ENCODE measurements at regions not wholly inside any gene's neighbourhood (a gene's known extent, or its start where the extent isn't known, plus 50 kb on each side); places are given as distances from the start of the nearest gene placed in this dataset.

DNA sequence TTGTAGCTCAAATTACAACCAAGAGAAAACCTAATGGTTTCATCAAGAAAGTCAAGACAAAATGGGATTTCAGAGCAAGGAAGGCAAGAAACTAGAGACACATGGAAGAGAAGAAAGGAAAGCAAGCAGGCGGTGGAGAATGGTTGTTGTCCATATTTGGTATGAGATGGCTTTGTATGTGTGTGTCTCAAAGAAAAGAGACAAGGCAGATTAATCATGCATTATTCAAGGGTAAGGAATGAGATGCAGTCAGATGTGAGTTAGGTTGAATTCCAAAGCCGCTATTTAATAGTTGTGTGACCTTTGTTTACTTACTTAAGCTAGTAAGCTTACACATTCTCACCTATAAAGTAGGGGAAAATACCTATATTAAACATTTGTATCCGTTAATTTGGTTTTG, 1029.6 kb downstream of the CDH11 start:
- no peak overlapping the region for H3K4me2 ChIP-seq (ENCODE audit: insufficient read depth, insufficient read length, low read length)

More for the DNA sequence above, 1029.6 kb downstream of the CDH11 start:
- Mint-ChIP-seq H3K4me3 (no peak overlapping the region), H3K36me3 (ENCODE audit: insufficient read depth in 1 of 3, low read depth in 3 of 3) (no peaks in the 10 kb centered on the region), H3K27me3 (ENCODE audit: low read depth) (no peaks in the 10 kb centered on the region), H3K9me3 (no peaks in the 10 kb centered on the region), H3K4me1 (peaks cover 4% of the 10 kb centered on the region in 2 experiments), H3K27ac (peak overlapping the region in 1 of 3 experiments; percentile 1; a peak in 2 of 7 replicates)
- Histone ChIP-seq H3K23ac (ENCODE audit: insufficient read length, low read depth, low read length) (no peak overlapping the region), H2BK15ac (ENCODE audit: low read depth, low read length) (no peak overlapping the region), H3K23me2 (ENCODE audit: insufficient read length, low read depth, low read length, poor library complexity, severe bottlenecking) (no peaks in the 10 kb centered on the region), H2BK20ac (ENCODE audit: low read depth, low read length, poor library complexity, severe bottlenecking) (no peak overlapping the region), H4K5ac (ENCODE audit: insufficient read length, low read depth, low read length) (no peak overlapping the region), H2AFZ (ENCODE audit: low read length) (peak overlapping the region; percentile 8), H3T11ph (ENCODE audit: low read length) (no peak overlapping the region), H3K4ac (ENCODE audit: low read depth, low read length) (no peak overlapping the region), H3K9me3 (ENCODE audit: control insufficient read depth, low read depth, low read length) (no peaks in the 10 kb centered on the region), H3K79me1 (ENCODE audit: insufficient read depth, low read depth, low read length, poor library complexity, severe bottlenecking) (no peaks in the 10 kb centered on the region), H2BK5ac (ENCODE audit: insufficient read length, low read length) (no peak overlapping the region), H3K4me1 (ENCODE audit: insufficient read depth, low read length) (no peaks in the 10 kb centered on the region; the same call in 1 of the 2 replicates), H4K91ac (ENCODE audit: insufficient read length, low read depth, low read length) (no peak overlapping the region), H3K27me3 (ENCODE audit: insufficient read depth, low read length) (no peaks in the 10 kb centered on the region), H3K27ac (ENCODE audit: insufficient read length, low read depth, low read length) (no peak overlapping the region), H3K9ac (ENCODE audit: extremely low read depth, insufficient read length, low read length) (no peak overlapping the region), H2AK5ac (ENCODE audit: insufficient read length, low read length) (no peak overlapping the region), H4K20me1 (ENCODE audit: control insufficient read depth, insufficient read depth, insufficient read length) (no peaks in the 10 kb centered on the region), H2BK120ac (ENCODE audit: low read depth, low read length, poor library complexity, severe bottlenecking) (no peak overlapping the region), H3K14ac (ENCODE audit: insufficient read depth, low read length) (no peak overlapping the region), H3K79me2 (ENCODE audit: insufficient read depth, low read length) (no peaks in the 10 kb centered on the region), H4K8ac (replicated peaks; ENCODE audit: insufficient read length, low read depth, low read length) (no peak overlapping the region), H3K18ac (ENCODE audit: insufficient read length, low read depth, low read length) (no peak overlapping the region), H3K56ac (ENCODE audit: insufficient read length, low read depth, low read length) (no peak overlapping the region), H2BK12ac (ENCODE audit: insufficient read length, low read depth, low read length) (no peak overlapping the region)
- no peak for DNase-seq
- no CpG with 5 or more reads among the region's 3 CpGs for WGBS (ENCODE audit: extremely low coverage, insufficient read length, low lambda C conversion rate)
- TF ChIP-seq, protein P1, sequence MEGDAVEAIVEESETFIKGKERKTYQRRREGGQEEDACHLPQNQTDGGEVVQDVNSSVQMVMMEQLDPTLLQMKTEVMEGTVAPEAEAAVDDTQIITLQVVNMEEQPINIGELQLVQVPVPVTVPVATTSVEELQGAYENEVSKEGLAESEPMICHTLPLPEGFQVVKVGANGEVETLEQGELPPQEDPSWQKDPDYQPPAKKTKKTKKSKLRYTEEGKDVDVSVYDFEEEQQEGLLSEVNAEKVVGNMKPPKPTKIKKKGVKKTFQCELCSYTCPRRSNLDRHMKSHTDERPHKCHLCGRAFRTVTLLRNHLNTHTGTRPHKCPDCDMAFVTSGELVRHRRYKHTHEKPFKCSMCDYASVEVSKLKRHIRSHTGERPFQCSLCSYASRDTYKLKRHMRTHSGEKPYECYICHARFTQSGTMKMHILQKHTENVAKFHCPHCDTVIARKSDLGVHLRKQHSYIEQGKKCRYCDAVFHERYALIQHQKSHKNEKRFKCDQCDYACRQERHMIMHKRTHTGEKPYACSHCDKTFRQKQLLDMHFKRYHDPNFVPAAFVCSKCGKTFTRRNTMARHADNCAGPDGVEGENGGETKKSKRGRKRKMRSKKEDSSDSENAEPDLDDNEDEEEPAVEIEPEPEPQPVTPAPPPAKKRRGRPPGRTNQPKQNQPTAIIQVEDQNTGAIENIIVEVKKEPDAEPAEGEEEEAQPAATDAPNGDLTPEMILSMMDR (conservative IDR thresholded peaks at IDR 0.05) = no peak

Data from H9 (cell line).